GM19023 (cell line): ENCODE measurements at regions not wholly inside any gene's neighbourhood (a gene's known extent, or its start where the extent isn't known, plus 50 kb on each side); places are given as distances from the start of the nearest gene placed in this dataset.
"Not testable (repeated sequence)": the region's sequence is repeated elsewhere in the genome, so short reads cannot be mapped to it uniquely, and the experiment has no call there.

Experiments used
- ATAC-seq: cut with Tn5 transposase; IDR thresholded peaks from one replicate; pipeline ENCODE4 v1.9.1; 2021; ENCODE audit warnings: mild to moderate bottlenecking, moderate library complexity; ENCODE audit not compliant: unreplicated experiment

GRCh38 chr7:109402107-109402506, 832.4 kb downstream of the DNAJB9 start:
- no peak for ATAC-seq

- no peak for ATAC-seq
Measured at GRCh38 chr7:109407756-109408155, 838.1 kb downstream of the DNAJB9 start.

GRCh38 chr7:109437957-109438356, 868.3 kb downstream of the DNAJB9 start:
- ATAC-seq = no peak

GRCh38 chr7:109449760-109450159, 880.1 kb downstream of the DNAJB9 start:
- no peak for ATAC-seq

DNA sequence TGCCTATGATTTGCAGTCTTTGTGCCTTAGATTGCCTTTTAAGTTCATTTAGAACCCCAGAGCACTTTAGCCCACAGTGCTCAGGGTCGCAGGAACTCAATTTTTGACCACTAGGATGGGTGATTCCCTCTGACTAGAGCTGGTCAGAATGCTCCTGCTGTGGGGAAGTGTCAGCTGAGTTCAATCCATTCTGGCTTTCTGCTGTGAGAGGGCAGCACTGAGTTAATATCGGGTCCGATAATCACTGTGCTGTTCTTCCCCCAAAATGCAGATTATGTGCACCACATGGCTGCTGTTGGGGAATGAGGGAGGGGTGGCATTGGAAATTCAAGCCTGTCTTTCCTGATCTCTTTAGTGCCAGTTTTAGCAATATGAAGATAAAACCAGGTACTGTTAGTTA, 886.4 kb downstream of the DNAJB9 start:
- ATAC-seq = no peak

- ATAC-seq = no peak
Measured at GRCh38 chr7:109460296-109460695, 890.6 kb downstream of the DNAJB9 start.

GRCh38 chr7:109462171-109462570, 892.5 kb downstream of the DNAJB9 start:
- ATAC-seq = no peak

DNA sequence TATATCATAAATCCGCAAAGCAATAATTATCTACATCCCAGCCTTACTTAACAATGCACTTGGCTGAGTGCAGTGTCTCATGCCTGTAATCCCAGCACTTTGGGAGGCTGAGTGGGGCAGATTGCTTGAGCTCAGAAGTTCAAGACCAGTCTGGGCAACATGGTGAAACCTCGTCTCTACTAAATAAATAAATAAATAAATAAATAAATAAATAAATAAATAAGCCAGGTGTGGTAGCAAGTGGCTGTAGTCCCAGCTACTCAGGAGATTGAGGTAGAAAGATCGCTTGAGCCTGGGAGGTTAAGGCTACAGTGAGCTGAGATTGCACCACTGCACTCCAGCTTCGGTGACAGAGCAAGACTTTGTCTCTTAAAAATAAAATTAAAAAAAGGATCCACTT, 898.1 kb downstream of the DNAJB9 start:
- not testable (repeated sequence) for ATAC-seq

DNA sequence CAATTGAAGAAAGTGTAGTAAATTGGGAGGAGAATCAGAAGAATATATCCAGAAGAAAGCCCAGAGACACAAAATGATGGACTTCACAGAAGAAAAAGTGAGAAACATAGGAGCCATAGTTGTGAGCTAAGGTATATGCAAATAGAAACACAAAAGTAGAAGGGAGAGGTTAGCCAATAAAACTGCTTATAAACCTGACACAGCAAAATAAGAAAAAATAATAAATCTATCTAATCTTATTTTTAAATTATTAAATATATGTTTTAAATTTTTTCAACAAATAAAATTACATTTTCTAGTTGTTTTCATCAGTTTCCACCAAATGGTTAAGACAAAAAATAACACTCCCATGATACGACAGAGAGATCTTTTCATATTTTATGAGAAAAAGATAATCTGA, 903.5 kb downstream of the DNAJB9 start:
- ATAC-seq = no peak

DNA sequence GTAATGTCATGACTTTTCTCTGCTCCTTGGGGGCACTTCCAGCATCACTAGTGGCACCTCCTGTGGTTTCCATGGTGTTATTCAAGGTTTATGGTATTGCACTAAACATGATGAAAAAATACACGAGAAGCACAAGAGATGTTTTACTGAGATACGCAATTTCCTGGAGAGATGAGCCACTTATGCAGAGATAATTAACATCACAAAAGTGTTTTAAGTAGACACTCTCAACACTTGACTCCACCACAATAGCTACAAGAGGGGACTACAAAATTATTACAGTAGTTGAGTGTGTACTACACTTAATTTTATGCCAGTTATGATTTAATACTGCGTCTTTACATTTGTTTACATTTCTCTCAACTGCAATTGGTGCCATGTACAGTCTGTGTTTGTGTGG, 906.7 kb downstream of the DNAJB9 start:
- ATAC-seq = no peak

DNA sequence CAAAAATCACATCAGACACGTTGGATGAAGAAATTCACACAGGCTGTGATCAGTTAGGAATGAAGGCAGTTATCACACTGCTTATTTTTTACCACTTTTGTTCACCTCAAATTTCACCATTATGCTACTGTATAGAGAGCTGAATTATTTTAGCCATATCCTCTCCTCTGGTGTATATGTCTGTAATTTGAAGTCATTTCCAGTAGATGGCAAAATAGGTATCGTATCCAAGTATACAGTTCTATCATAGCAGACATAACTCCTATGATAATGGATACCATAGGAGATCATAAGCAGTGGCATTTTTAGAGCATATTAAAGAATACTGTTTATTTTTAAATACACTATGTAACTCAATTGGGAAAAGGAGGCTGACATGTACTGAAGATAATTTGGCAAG, 909.7 kb downstream of the DNAJB9 start:
- no peak for ATAC-seq

GRCh38 chr7:109490607-109491006, 920.9 kb downstream of the DNAJB9 start:
- ATAC-seq = not testable (repeated sequence)

DNA sequence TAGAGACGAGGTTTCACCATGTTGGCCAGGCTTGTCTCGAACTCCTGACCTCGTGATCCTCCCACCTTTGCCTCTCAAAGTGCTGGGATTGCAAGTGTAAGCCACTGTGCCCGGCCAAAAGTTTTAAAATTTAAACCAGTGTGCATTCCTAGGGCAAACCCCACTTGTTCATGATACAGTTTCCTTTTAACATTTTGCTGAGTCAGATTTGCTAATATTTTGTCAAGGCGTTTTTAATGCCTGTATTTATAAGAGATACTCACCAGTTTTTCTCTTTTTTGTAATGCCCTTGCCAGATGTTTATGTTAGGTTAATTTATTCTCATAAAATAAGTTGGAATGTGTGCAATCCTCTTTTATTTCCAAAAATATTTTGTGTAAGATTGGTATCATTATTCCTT, 927.4 kb downstream of the DNAJB9 start:
- no peak for ATAC-seq

GRCh38 chr7:109498131-109498530, 928.5 kb downstream of the DNAJB9 start:
- no peak for ATAC-seq

- no peak for ATAC-seq
Measured at GRCh38 chr7:109503421-109503820, 933.7 kb downstream of the DNAJB9 start.

DNA sequence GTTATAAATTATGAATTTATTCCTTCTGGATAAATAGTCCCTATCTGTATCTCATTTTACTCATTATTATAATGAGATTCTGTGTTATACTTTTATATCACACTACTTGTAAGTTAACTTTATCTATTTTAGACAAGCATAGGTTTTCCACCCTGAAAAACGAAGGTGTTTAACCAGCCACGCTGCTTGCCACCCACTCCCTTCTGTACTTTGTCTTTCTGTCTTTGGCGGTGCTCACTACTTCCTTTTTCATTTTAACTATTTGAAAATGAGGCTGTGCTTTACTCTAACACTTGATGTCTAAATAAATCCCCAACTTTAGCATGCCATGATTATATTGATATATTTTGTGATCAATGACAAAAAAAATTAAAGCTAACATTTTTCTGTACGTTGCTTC, 952.9 kb downstream of the DNAJB9 start:
- ATAC-seq = no peak

DNA sequence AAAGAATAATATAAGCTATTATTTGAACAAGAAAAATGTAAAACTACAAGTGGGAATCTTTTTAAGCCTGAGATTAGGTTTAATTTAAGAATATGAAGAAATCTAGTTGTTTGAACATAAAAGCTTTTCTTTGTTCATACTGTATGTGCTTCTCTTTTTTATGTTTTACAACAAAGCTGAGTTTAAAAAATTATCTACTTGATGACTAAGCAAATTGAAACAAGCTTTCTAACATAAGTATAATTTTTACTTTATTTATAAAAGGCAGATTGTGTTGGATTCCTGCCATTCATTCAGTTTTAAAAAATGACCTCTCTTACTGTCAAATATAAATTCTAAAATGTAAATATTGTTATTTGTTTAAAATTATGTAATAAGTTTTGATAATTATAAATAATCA, 958.2 kb downstream of the DNAJB9 start:
- no peak for ATAC-seq

DNA sequence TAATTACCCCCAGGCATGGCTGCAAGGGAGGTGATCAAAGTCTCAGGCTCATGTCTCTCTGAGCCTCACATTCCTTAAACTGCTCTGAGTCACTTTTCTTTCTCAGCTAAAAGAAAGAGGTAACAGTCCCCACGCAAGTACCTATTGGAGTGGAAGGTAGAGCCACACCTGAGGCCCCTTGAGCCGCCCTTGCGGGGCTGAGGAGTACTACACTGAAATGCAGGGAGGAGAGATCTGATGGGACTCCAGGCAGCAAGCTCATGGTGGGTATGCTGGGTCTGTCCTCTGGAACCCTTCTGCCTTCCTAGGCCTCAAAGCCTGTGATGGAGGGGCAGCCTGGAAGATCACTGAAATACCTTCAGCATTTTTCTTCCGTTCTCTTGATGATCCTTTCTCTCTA, 960.0 kb downstream of the DNAJB9 start:
- no peak for ATAC-seq

DNA sequence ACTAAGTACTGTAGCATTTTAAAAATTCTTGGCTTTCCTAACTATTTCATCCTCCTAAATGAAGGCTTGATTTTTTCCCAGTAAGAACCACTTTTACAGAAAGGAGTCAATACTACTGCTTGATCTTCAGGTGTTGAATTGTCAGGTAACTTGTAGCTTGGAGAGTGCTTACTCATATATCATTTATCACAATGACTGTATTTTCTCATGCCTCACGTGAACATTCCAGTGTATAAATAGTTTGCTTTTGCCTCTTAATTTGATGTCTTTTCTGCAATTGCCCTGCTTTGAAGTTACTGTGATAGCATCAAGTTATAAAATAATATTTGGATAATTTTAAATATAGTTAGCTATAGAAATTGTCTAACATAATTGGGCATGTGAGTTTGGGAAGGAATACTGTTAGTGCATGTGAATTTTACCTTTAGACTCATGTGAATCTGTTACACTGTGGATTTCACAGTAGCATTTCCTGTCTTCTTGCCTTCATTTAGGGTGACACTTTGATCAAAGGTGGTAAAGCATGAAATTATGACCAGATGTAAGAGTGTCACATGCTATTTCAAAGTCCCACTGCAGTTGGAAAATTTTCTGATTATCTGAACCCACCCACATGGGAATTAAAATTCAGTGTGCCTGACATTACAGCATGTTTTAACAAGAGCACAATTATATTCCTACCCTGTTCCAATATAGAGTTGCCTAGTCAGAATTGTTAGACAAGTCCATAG, 962.8 kb downstream of the DNAJB9 start:
- no peak for ATAC-seq

GRCh38 chr7:109545686-109546085, 976.0 kb downstream of the DNAJB9 start:
- ATAC-seq = no peak

GRCh38 chr7:109549471-109550193, 980.0 kb downstream of the DNAJB9 start:
- no peak for ATAC-seq

DNA sequence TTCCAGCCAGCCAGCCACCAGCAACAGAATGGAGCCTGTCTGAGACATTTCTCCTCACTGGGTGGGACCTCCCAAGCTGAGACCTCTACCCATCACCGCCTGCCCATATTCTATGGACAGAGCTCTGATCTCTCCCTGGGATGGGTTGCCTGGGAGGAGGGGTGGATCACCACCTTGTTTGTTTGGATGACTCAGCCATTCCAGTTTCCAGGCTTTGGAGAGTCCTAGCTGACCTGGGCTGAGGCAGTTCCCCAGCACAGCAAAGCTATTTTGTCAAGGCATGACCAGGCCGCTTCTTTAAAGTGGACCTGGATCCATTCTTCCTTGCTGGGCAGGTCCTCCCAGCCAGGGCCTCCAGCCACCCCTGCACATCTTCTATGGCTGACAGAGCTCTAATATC, 982.3 kb downstream of the DNAJB9 start:
- no peak for ATAC-seq

- no peak for ATAC-seq
Measured at GRCh38 chr7:109577265-109577664, 1007.6 kb downstream of the DNAJB9 start.
